ENCODE measurements at regions not wholly inside any gene's neighbourhood (a gene's known extent, or its start where the extent isn't known, plus 50 kb on each side); places are given as distances from the start of the nearest gene placed in this dataset.

DNA sequence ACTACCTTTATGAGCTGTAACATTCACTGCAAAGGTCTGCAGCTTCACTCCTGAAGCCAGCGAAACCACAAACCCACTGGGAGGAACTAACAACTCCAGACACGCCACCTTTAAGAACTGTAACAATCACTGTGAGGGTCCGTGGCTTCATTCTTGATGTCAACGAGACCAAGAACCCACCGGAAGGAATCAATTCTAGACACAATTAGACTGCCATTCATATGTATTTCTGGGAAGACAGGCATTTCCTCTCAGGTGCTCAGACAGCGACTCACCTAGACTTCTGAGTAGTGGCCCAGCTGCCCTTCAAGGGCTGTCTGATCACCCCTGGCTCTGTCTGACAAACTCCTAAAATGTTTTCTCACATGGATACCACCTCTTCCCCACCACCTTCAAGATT is 506.8 kb downstream of the PDCD6IP start:
- H3K4me1 ChIP-seq: no peaks in the 10 kb centered on the region
- no peak overlapping the region for H3K4me3 ChIP-seq
- DNase-seq (ENCODE audit: low spot score in 2 of 2): no peak
- intact Hi-C loops (cut with DNase I): no loop called here
- H3K27me3 ChIP-seq: no peaks in the 10 kb centered on the region
- no peak overlapping the region for H3K27ac ChIP-seq
- H3K9me3 ChIP-seq: no peaks in the 10 kb centered on the region
- TF ChIP-seq, protein P1, sequence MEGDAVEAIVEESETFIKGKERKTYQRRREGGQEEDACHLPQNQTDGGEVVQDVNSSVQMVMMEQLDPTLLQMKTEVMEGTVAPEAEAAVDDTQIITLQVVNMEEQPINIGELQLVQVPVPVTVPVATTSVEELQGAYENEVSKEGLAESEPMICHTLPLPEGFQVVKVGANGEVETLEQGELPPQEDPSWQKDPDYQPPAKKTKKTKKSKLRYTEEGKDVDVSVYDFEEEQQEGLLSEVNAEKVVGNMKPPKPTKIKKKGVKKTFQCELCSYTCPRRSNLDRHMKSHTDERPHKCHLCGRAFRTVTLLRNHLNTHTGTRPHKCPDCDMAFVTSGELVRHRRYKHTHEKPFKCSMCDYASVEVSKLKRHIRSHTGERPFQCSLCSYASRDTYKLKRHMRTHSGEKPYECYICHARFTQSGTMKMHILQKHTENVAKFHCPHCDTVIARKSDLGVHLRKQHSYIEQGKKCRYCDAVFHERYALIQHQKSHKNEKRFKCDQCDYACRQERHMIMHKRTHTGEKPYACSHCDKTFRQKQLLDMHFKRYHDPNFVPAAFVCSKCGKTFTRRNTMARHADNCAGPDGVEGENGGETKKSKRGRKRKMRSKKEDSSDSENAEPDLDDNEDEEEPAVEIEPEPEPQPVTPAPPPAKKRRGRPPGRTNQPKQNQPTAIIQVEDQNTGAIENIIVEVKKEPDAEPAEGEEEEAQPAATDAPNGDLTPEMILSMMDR (IDR thresholded peaks at IDR 0.05): no peak
- H3K36me3 ChIP-seq: no peaks in the 10 kb centered on the region

- Histone ChIP-seq H3K9me3 (peaks cover 0 to 2% of the 10 kb centered on the region in 2 donors), H3K4me3 (no peak overlapping the region), H3K27me3 (no peaks in the 10 kb centered on the region), H3K36me3 (no peaks in the 10 kb centered on the region), H3K4me1 (no peaks in the 10 kb centered on the region), H3K27ac (no peak overlapping the region)
- DNase-seq (ENCODE audit: low spot score in 2 of 2): no peak
- TF ChIP-seq, protein P1 (IDR thresholded peaks at IDR 0.05): no peak
- intact Hi-C loops (cut with DNase I): no loop called here
Measured at GRCh38 chr3:34312684-34313083, 514.3 kb downstream of the PDCD6IP start.

- no peak for DNase-seq (ENCODE audit: low spot score in 2 of 2)
- intact Hi-C loops (cut with DNase I): no loop called here
- Histone ChIP-seq H3K27ac (no peak overlapping the region), H3K9me3 (peaks cover 4 to 8% of the 10 kb centered on the region in 2 donors), H3K27me3 (no peaks in the 10 kb centered on the region), H3K36me3 (no peaks in the 10 kb centered on the region), H3K4me3 (no peak overlapping the region), H3K4me1 (no peaks in the 10 kb centered on the region)
- TF ChIP-seq, protein P1 (IDR thresholded peaks at IDR 0.05): no peak
Measured at GRCh38 chr3:34319881-34320280, 521.5 kb downstream of the PDCD6IP start.

DNA sequence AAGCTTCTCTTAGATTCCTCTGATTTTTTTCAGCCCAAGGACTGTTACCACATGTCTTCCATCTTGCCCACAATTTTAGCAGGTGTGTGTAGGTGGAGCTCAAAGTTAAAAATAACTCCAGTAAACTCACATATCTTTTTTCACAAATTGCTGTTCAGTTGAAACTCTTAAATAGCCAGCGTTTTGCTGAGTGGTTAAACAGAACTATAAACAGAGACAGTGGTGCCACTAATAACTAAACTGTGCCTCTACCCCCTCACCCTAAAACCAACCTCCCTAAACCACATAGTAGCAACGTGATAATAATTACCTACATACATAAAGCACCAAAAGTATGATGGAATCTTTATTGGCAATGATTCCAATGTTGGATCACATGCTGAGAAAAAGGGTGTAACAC is 525.1 kb downstream of the PDCD6IP start:
- no peaks in the 10 kb centered on the region for H3K4me1 ChIP-seq
- no peak overlapping the region for H3K27ac ChIP-seq
- intact Hi-C loops (cut with DNase I): no loop called here
- H3K27me3 ChIP-seq: no peaks in the 10 kb centered on the region
- no peak for DNase-seq (ENCODE audit: low spot score in 2 of 2)
- H3K36me3 ChIP-seq: no peaks in the 10 kb centered on the region
- no peaks in the 10 kb centered on the region for H3K9me3 ChIP-seq
- TF ChIP-seq, protein P1 (IDR thresholded peaks at IDR 0.05): no peak
- H3K4me3 ChIP-seq: no peak overlapping the region

GRCh38 chr3:34346656-34347055 is 548.2 kb downstream of the PDCD6IP start:
- no peaks in the 10 kb centered on the region for H3K27me3 ChIP-seq
- intact Hi-C loops (cut with DNase I): no loop called here
- H3K4me1 ChIP-seq: no peaks in the 10 kb centered on the region
- H3K36me3 ChIP-seq: no peaks in the 10 kb centered on the region
- TF ChIP-seq, protein P1 (IDR thresholded peaks at IDR 0.05): no peak
- H3K4me3 ChIP-seq: no peak overlapping the region
- no peaks in the 10 kb centered on the region for H3K9me3 ChIP-seq
- no peak for DNase-seq (ENCODE audit: low spot score in 2 of 2)
- no peak overlapping the region for H3K27ac ChIP-seq

Data from ascending aorta (tissue), 2 donors.